Dermis microvascular lymphatic vessel endothelial cell (primary cell): ENCODE measurements at regions not wholly inside any gene's neighbourhood (a gene's known extent, or its start where the extent isn't known, plus 50 kb on each side); places are given as distances from the start of the nearest gene placed in this dataset.
"Not testable (repeated sequence)": the region's sequence is repeated elsewhere in the genome, so short reads cannot be mapped to it uniquely, and the experiment has no call there.

ENCODE experiments used
- DNase-seq, 2 donors: peaks; one replicate each; pipeline versions ENCODE4 v3.0.0 to v3.0.0-alpha.2; 2010; ENCODE audit warnings: low read depth in 2 of 2

DNA sequence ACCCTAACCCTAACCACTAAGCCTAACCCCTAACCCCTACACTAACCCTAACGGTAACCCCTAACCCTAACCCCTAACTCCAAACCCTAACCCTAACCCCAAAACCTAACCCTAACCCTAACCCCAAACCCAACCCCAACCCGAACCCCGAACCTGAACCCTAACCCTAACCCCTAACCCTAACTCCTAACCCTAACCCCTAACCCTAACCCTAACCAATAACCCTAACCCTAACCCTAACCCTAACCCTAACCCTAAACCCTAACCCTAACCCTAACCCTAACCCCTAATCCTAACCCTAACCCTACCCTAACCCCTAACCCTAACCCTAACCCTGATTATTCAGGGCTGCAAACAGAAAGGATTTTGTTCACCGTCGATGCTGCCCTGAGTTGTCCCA lies 144.6 kb upstream of the DUSP22 start:
- DNase-seq: not testable (repeated sequence)

DNA sequence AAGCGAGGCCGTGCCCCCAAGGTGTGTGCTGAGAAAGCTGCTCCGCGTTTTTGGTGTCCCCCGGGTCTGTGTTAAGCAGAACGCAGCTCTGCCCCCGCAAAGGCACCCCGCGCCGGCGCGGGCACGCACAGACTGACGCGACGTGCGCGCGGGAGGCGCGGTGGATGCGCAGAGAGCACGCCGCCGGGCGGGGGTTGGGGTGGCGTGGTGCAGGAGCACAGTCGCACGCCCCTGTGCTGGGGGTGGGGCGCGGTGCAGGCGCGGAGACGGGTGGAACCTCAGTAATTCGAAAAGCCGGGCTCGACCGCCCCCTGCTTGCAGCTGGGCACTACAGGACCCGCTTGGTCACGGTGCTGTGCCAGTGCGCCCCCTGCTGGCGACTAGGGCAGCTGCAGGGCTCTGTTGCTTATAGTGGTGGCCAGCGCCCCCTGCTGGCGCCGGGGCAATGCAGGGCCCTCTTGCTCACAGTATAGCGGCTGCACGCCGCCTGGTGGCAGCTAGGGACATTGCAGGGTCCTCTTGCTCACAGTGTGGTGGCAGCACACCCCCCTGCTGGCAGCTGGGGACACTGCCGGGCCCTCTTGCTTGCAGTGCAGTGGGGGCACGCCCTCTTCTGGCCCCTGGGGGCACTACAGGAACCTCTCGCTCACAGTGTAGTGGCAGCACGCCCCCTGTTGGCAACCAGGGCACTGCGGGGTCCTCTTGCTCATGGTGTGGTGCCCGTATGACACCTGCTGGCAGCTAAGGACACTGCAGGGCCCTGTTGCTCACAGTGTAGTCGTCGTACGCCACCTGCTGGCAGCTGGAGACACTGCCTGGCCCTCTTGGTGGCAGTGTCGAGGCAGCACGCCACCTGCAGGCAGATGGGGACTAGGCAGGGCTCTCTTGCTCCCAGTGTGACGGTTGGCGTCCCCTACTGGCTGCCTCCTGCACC lies 144.0 kb upstream of the DUSP22 start:
- DNase-seq: peak; percentile 17 to 33

DNA sequence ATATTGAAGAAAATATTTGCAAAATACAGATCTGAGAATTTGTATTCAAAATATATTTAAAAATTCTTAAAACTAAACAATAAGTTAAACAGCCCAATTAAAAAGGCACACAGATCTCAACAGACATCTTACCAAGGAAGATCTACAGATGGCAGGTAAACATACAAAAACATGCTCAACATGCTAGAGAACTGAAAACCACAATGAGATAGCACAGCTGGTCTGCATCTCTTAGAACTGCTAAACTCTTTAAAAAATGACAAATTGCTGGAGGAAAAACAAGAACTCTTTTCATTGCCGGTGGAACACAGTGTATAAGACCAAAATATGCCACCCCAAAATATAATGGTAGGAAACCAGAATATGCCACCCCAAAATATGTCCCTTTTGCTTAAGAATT lies 142.1 kb upstream of the DUSP22 start:
- not testable (repeated sequence) for DNase-seq

DNA sequence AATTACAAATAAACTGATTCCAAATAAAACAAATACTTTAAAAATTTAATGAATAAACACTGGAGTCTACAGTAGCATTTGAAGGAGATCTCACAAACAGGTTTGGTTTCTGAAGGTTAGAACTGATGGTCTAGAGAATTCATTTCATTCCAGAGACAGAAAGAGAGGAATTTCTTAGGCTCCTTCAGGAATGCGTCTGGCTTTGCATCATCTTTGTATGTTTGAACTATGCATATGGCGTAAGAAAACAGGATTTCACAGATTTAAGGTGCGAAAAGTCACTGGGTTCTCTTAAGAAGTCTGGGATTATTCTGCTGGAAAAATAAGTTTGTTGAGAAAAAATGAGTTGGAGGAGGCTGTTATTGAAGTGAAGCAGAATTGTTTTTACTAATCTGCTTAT lies 139.9 kb upstream of the DUSP22 start:
- DNase-seq: not testable (repeated sequence)

DNA sequence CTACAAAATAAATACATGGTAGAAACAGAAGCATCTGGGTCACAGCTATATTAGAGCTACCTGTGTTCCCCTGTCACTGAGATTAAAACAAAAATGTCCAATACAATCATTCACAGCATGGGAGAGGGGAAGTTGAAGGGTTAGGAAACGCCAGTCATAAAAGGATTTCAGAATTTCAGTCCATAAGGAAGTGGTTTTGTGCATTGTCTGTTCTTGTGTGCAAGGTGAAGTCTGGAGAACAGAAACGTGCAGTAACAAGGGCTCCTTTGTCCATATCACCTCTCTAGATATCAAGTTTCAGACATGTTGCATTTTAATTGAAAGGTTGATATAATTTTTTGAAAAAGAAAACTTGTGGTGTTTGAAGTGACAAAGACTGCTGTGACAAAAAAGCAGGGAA lies 139.3 kb upstream of the DUSP22 start:
- not testable (repeated sequence) for DNase-seq

DNA sequence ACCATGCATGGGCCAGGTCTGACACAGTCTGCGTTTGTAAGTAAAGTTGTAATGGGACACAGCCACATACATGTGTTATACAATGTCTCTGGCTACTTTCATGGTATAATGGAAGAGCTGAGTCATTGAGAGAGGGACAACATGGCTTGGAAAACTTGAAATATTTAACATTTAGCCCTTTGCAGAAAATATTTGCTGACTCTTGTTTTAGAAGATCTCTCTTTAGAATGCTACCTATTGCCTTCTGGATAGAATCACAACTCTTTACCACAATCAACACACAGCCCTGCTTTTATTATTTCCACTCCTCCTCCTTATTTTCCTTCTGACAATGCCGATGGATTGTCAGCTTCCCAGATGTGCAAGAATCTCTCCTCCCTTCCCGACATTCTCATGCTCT lies 138.4 kb upstream of the DUSP22 start:
- not testable (repeated sequence) for DNase-seq

DNA sequence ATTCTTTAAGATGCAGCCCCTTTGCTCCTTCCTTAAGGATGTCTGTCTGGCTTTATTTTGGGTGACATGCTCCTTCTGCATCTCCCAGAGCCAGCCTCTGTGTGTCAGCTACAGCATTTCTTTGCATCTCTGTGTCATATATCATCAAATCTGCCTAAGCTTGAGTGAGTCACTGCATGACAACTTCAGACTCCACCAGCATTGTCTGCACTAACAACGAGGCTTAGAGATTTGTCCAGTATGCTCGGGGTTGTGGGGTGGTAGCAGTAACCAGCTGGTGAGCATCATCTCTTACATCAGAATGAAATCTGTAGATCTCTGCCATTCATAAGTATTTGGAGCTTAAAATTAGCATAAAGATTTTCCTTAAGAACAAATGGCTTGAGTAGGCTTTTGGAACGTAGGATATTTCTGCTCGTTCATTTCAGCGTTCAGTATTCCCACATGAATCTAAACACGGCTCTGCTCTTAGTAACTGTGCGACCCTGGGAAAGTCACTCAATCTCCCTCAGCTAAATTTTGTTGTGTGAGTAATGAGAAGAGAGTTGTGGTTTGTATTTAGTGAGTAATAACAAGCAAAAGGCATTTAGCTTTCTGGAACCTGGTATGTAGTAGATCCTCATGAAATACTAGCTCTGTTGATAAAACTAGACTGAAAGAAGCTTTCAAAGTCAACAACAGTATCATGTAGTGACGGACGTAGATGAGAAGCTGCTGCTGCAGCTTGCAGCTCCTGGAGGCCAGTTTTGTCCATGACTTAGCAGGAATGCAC lies 137.8 kb upstream of the DUSP22 start:
- DNase-seq: not testable (repeated sequence)

DNA sequence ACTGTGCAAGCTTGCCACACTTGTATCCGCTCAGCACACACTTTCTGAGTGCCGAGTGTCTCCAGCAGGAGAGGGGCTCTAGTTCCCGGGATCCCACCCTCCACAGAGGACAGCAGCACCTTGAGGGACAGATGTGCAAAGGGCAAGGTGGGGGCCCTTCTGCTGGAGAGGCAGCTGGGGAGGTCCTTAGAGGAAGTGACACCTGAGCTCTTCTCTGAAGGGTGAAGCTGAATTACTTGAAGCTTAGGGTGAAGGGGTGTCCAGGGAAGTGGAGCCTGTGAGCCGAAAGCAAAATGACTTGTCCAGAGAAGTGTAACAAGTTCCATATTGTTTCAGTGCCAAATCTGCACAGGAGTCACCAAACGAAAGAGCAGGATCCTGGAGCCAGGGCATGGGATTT lies 136.3 kb upstream of the DUSP22 start:
- DNase-seq: no peak

DNA sequence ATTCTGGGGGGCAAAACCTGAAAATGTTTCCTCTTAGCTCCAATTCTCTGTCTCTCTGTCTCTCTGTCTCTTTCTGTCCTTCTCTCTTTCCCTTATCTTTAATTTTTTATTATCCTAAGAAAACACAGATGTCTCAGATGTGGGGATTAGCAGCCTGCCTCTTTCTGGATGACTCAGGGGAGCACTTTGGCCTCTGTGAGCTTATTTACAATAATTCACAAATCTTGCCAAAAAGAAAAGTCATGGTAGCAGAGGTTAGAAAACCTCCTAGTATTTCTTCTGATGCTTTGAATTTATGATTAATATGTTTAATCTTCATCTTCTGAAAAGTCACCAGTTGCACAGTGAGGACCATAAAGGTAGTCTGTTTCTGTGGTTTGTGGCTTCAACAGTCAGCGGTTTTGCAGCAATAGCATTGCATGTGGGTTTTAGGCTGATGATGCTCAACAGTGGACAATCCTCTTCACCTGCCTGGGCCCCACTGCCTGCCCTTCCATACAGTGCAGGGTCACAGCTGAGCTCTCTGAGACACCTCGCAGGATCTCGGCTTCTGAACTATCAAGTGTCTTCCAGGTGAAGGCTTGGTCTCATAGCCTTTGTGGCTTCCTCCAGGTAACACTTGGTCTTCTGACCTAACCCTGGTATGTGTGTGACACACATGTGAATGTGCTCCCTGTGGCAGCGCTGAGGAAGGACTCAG lies 135.7 kb upstream of the DUSP22 start:
- DNase-seq: not testable (repeated sequence)

DNA sequence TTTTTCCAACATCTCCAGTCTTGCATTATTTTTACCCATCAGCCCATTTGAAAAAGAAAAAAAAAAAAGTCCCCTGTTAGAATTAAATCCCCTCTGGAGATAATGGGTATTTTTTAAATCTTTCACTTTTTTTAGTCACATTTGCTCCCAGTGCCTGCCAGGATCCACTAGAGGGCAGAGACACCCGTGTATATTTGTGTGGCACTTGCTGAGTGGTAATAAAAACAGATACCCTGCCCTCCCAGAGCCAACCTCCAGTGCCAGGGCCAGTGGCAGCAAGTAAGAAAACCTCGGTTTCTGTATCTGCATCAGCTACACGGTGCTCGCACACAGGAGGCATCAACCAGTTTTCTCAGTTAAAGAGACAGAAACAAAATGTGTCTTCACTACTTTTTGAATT lies 135.1 kb upstream of the DUSP22 start:
- not testable (repeated sequence) for DNase-seq

DNA sequence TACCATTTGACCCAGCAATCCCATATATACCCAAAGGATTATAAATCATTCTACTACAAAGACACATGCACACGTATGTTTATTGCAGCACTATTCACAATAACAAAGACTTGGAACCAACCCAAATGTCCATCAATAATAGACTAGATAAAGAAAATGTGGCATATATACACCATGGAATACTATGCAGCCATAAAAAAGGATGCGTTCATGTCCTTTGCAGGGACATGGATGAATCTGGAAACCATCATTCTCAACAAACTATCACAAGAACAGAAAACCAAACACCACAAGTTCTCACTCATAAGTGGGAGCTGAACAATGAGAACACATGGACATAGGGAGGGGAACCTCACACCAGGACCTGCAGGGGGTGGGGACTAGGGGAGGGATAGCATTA lies 130.6 kb upstream of the DUSP22 start:
- not testable (repeated sequence) for DNase-seq

DNA sequence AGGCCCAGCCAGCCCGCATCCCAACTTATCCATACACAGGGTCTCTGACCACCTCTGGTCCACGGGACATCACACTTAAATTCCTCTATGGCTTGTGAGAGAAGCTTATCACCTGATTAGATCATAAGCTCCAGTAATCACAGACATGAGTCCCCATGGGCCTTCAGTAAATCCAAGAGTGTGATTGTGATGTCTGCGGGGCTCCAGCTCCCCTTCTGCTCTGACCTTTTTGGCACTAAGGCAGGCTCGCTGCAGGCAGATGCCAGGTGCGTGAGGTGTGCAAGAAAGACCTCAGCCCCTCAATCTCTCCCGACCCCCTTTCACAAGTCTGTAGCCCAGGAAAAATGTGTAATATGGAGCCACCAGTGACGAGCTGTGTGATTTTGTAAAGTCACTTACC lies 127.6 kb upstream of the DUSP22 start:
- no peak for DNase-seq

DNA sequence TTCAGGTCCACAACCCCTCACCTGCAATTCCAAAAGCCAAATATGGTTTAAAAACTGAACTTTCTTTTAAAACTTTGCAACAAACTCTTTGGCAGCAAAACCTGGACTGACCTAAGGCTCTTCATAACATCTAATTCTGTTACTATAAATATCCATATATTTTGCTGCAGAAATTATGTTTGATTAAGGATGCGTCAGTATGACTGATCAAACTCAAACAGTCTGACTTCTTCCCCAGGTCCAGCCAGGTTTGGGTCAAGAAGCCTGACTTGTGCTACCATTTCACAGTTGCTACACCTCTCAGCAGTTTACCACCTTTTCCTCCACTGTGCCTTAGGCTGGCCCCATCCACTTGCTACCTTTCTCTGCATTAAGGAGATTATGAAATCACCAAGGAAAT lies 127.0 kb upstream of the DUSP22 start:
- DNase-seq: no peak

DNA sequence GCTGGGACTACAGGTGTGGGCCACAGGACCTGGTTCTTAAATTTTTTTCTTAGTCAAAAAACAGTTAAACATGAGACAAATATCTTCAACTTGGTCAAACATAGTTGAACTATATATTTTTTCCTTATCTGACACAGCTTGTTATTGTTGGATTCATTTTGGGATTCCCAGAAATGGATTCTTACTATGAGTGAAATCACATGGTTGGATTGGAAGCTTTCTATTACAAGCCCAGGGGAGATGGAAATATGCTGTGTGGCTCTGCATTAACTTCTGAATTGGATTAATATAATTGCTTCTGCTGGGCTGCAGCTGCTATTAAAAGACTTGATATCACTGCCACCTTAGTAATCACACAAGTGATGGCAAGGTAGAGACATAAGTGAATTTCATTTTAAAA lies 126.4 kb upstream of the DUSP22 start:
- DNase-seq: no peak

DNA sequence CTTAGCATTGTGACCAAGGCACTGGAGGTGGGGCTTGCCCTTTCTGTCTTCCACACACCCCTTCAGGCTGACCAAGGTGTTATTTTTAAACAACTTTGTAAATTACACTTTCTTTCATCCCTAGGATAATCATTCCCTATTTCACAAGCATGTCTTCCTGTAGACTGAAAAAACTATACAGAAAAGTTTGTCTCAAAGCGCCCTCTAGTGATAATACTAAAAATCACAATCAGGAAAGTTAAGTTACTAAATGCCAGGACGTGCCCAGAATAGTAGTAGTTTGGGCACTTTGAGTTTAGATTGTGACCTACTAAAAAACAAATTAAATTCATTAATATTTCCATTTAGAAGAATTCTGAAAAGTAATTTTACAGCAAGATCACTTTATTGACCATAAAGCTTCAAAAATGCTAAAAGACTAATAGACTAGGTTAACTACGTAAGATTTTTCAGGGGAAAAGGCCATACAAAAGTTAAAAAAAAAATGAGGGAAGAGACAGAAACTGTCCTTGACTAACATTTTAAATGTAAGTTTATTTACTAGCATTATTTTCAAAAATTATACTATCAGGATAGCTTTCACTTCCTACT lies 123.3 kb upstream of the DUSP22 start:
- DNase-seq: peak; percentile 26 to 46

DNA sequence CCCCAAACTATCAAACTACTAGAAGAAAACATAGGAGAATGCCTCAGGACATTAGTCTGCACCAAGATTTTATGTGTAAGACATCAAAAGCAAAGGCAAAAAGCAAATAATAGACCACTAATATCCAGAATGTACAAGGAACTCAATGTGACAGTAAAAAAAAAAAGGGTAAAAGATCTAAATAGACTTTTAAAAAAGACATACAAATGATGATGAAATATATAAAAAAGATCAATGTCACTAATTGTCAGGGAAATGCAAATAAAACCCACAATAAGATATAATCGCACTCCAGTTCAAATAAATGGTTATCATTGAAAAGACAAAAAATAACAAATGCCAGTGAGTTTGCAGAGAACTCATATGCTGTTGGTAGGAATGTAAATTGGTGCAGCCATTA lies 118.3 kb upstream of the DUSP22 start:
- DNase-seq: no peak

DNA sequence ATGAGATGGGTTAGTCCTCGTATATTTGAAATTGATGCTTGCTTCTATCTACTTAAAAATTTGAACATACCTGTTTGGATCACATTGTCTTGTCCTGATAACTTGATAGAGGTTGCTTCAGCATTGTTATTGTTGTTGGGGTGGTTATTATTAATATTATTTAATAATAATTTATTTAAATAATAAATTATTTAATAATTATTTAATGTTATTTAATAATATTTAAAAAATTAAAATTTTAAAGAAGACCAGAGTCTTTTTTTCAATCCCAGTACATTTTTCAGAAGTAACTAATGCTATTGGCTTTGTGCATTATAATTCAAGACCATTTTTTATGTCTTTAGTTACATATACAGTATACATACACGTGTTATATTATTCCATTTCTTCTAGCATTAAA lies 116.6 kb upstream of the DUSP22 start:
- DNase-seq: no peak

DNA sequence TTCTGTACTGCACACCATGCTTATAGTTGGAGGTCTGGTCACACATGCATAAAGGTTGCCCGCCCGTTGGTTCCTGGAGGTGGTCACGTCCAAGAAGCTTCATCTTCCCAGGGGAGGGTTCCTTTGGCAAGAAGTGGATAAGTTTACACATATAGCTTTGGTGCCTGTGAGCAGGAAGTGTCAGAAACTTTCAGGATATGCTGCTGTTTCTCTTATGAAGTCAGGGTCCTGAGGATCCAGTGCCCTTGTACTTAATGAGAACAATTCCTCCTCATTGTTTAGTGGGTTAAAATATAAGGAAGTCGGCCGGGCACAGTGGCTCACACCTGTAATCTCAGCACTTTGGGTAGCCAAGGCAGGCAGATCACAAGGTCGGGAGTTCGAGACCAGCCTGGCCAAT lies 115.5 kb upstream of the DUSP22 start:
- DNase-seq: no peak

DNA sequence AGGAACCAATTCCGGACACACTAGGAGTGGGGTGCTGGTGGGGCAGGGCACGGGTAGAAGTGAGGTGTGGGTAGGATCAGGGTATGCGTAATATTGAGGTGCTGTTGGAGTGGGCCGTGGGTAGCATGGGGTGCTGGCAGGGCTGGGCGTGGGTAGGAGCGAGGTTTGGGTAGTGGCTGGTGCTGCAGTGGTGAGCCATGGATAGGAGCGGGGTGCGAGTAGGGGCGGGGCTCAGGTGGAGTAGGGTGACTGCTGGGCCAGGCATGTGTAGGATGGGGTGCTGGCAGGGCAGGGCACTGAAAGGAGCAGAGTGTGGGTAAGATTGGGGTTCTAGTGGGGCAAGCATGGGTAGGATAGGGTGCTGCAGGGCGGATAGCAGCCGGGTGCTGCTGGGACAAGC lies 114.2 kb upstream of the DUSP22 start:
- no peak for DNase-seq

DNA sequence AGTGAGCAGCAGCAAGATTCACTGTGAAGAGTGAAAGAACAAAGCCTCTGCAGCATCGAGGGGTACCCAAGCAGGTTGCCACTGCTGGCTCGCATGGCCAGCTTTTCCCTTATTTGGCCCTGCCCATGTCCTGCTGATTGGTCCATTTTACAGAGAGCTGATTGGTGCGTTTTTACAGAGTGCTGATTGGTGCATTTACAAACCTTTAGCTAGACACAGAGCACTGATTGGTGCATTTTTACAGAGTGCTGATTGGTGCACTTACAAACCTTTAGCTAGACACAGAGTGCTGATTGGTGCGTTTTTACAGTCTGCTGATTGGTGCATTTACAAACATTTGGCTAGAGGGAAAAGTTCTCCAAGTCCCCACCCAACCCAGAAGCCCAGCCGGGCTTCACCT lies 113.4 kb upstream of the DUSP22 start:
- not testable (repeated sequence) for DNase-seq

DNA sequence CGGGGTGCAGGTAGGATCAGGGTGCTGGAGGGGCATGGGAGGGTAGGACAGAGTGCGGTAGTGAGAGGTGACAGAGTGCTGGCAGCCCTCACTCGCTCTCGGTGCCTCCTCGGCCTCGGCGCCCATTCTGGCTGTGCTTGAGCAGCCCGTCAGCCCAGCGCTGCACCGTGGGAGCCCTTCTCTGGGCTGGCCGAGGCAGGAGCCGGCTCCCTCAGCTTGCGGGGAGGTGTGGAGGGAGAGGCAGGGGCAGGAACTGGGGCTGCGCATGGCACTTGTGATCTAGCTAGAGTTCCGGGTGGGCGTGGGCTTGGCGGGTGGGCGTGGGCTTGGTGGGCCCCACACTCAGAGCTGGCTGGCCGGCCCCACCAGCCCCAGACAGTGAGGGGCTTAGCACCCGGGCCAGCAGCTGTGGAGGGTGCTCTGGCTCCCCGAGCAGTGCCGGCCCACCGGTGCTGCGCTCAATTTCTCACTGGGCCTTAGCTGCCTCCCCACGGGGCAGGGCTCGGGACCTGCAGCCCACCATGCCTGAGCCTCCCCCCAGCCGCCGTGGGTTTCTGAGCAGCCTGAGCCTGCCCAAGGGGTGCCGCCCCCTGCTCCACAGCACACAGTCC lies 112.8 kb upstream of the DUSP22 start:
- DNase-seq: no peak
